MG63 (cell line): ENCODE measurements at regions not wholly inside any gene's neighbourhood (a gene's known extent, or its start where the extent isn't known, plus 50 kb on each side); places are given as distances from the start of the nearest gene placed in this dataset.
"Not testable (repeated sequence)": the region's sequence is repeated elsewhere in the genome, so short reads cannot be mapped to it uniquely, and the experiment has no call there.

Source experiments
- DNase-seq: peaks from one replicate; pipeline ENCODE4 v3.0.0-alpha.2; 2020
- H3K27me3 ChIP-seq: fragments of 250-450 bp; sonication (Bioruptor Pico); 2 replicates; pipeline ENCODE4 v1.5.1; 2020; ENCODE audit warnings: mild to moderate bottlenecking, moderate library complexity
- H3K36me3 ChIP-seq: fragments of 250-450 bp; sonication (Bioruptor Pico); 2 replicates; pipeline ENCODE4 v1.5.1; 2020; ENCODE audit warnings: mild to moderate bottlenecking, moderate library complexity
- H3K4me3 ChIP-seq: fragments of 250-450 bp; sonication (Bioruptor Pico); 2 replicates; pipeline ENCODE4 v1.5.1; 2020; ENCODE audit warnings: mild to moderate bottlenecking, moderate library complexity
- H3K9me3 ChIP-seq: fragments of 250-450 bp; sonication (Bioruptor Pico); 2 replicates; pipeline ENCODE4 v1.5.1; 2020; ENCODE audit warnings: mild to moderate bottlenecking, moderate library complexity

DNA sequence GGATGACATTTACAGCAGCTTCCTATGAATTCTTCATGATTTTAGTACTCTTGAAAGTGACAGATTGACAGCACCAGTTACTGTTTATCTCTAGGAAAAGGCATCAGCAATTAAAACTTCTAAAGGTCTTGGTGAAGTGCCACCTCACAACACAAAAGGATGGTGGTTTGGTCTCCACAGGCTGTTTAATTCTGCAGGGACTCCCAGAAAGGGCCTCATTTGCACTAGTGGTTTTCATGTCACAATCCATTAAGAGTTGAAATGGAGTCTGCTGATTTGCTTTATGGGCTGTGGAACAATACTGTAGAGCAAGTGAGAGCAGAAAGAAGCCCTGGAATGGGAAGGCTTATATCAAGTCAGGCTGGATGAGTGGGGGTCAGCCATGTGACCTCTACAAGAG is 225.3 kb upstream of the KCNMB2 start:
- Histone ChIP-seq H3K4me3 (no peak overlapping the region), H3K36me3 (no peaks in the 10 kb centered on the region), H3K9me3 (no peaks in the 10 kb centered on the region), H3K27me3 (no peaks in the 10 kb centered on the region)
- DNase-seq, result no peak

GRCh38 chr3:178313716-178314115 is 222.5 kb upstream of the KCNMB2 start:
- no peaks in the 10 kb centered on the region for H3K27me3 ChIP-seq
- no peaks in the 10 kb centered on the region for H3K36me3 ChIP-seq
- no peak for DNase-seq
- no peak overlapping the region for H3K4me3 ChIP-seq
- H3K9me3 ChIP-seq, result no peaks in the 10 kb centered on the region

GRCh38 chr3:178318340-178318739 is 217.9 kb upstream of the KCNMB2 start:
- H3K27me3 ChIP-seq, result no peaks in the 10 kb centered on the region
- H3K9me3 ChIP-seq, result no peaks in the 10 kb centered on the region
- H3K36me3 ChIP-seq, result no peaks in the 10 kb centered on the region
- no peak for DNase-seq
- H3K4me3 ChIP-seq, result no peak overlapping the region

DNA sequence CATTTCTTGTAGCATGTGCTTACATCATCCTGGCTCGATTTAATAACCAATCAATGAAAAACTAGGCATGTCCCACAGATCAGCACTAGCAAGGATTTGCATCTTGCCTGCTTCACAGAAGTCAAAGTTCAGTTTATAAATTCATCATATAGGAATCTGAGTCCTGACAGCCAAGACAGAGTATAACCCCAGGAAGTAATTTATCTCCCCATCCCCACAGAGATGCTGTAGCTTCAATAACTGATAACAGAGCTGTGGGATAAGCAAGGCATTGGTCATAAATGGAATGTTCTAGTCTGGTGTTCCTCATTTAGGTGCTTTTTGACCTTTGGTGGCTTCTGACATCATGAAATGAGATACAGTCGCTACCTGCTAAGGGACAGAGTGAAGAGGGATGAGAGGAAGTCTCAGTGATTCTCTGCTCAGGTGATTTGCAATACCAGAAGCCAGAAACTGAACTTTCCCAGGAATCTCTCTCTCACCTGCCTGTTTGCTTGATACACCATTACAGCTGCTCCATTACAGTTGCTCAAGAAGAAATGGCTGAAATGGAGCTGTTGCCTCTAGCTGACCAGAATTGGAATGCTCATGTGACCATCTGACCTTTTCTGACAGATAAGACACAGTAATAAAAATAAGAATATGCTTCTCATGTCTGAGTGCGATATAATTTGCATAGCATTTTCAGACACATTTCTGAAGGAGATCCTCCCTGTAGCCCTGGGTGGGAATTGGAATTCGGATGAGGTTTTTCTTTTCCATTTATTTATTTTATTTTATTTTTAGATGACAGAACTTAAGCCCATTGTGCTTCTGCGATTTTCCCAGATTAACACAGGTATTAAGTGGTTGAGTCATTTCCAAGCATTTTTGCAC is 217.1 kb upstream of the KCNMB2 start:
- H3K36me3 ChIP-seq, result no peaks in the 10 kb centered on the region
- no peak overlapping the region for H3K4me3 ChIP-seq
- no peaks in the 10 kb centered on the region for H3K27me3 ChIP-seq
- H3K9me3 ChIP-seq, result no peaks in the 10 kb centered on the region
- no peak for DNase-seq

- Histone ChIP-seq H3K9me3 (no peaks in the 10 kb centered on the region), H3K27me3 (no peaks in the 10 kb centered on the region), H3K4me3 (no peak overlapping the region), H3K36me3 (no peaks in the 10 kb centered on the region)
- peak; percentile 1 for DNase-seq
Observed at GRCh38 chr3:178320456-178321351, 215.5 kb upstream of the KCNMB2 start.

DNA sequence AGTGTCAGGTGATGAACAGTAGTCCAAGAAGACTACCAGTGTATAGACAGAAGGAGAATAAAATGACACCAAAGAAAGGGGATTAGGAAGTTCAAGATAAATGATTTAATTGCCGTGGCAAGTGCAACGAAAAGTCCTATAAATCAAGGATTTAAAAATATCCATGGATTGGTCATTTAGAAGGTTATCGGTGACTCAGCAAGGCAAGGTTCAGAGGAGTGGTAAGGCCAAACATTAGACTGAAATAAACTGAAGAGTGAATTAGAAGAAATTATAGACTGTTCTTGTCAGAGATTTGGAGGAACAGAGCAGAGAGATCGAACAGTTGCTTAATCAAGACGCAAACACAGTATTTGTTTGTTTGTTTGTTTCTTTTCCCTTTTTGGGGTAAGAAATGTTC is 211.9 kb upstream of the KCNMB2 start:
- H3K27me3 ChIP-seq, result no peaks in the 10 kb centered on the region
- no peak overlapping the region for H3K4me3 ChIP-seq
- H3K36me3 ChIP-seq, result no peaks in the 10 kb centered on the region
- no peak for DNase-seq
- H3K9me3 ChIP-seq, result no peaks in the 10 kb centered on the region

- no peaks in the 10 kb centered on the region for H3K36me3 ChIP-seq
- no peak for DNase-seq
- H3K27me3 ChIP-seq, result no peaks in the 10 kb centered on the region
- H3K4me3 ChIP-seq, result no peak overlapping the region
- H3K9me3 ChIP-seq, result no peaks in the 10 kb centered on the region
Observed at GRCh38 chr3:178325330-178325729, 210.9 kb upstream of the KCNMB2 start.

DNA sequence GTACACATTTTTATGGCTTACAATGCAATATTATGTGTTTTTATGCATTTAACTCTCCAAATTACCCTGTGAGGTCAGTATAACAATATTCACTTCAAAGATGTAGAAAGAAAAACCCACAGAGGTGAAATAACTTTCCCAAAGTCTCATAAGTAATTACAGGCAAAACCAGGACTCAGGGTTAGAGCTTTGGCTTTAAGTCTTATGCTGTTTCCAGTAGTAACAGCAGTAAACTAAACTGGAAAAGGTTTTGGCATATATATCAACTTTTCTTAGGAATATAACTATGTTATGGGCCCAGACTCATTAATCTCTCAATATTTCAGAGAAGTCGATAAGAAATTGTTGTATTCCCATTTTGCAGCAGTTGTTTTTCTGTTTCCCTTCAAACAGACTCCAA is 206.3 kb upstream of the KCNMB2 start:
- H3K4me3 ChIP-seq, result no peak overlapping the region
- H3K36me3 ChIP-seq, result no peaks in the 10 kb centered on the region
- no peaks in the 10 kb centered on the region for H3K27me3 ChIP-seq
- H3K9me3 ChIP-seq, result no peaks in the 10 kb centered on the region
- no peak for DNase-seq

DNA sequence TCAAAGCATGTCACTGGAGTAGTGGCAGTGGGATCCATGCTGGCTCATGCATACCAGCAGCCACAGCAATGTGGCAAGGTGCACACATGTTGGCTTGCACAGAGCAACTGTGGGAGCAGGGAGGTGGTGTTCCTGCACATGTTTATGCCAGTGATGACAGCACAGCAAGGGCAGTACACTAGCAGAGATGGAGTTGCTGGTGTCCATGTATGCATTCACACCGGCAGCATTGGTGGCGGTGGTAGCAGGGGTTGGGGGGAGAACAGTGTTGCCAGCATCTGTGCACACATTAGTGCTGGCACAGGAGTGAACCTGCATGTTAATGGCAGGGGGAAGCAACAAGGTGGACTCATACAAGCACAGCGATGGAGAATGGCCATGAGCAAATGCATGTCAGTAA is 202.0 kb upstream of the KCNMB2 start:
- DNase-seq, result no peak
- Histone ChIP-seq H3K4me3 (no peak overlapping the region), H3K36me3 (no peaks in the 10 kb centered on the region), H3K27me3 (no peaks in the 10 kb centered on the region), H3K9me3 (no peaks in the 10 kb centered on the region)

DNA sequence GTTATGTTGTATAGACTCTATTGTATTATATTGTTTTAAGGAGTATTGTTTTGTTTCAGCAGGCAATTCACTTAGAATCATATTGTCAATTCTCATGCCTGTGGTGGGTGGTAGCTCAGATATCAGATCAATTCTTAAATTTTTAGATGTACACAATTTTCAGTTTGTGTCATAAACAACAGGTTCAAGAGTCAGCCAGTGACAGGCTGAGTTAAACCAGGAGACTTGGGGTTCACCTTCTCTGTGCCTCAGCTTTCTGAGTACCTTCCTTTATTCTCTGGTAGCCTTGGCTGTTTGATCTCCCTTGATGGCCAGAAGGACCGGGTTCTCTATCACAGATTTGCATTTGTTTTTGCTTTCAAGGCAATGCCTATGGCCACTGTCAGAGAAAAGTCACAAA is 199.9 kb upstream of the KCNMB2 start:
- Histone ChIP-seq H3K27me3 (no peaks in the 10 kb centered on the region), H3K4me3 (no peak overlapping the region), H3K36me3 (no peaks in the 10 kb centered on the region), H3K9me3 (no peaks in the 10 kb centered on the region)
- no peak for DNase-seq

GRCh38 chr3:178340506-178340905 is 195.7 kb upstream of the KCNMB2 start:
- Histone ChIP-seq H3K27me3 (no peaks in the 10 kb centered on the region), H3K9me3 (no peaks in the 10 kb centered on the region)

DNA sequence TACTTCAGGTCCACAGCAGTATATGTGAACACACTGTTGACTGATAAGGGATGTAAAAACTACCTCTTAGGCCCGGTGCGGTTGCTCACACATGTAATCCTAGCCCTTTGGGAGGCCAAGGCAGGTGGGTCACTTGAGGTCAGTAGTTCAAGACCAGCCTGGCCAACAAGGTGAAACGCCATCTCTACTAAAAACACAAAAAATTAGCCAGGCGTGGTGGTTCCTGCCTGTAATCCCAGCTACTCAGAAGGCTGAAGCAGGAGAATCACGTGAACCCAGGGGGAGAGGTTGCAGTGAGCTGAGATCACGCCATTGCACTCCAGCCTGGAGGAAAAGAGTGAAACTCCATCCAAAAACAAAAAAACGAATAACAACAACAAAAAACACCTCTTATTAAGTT is 194.6 kb upstream of the KCNMB2 start:
- no peak for DNase-seq
- H3K36me3 ChIP-seq, result no peaks in the 10 kb centered on the region
- no peak overlapping the region for H3K4me3 ChIP-seq
- H3K27me3 ChIP-seq, result no peaks in the 10 kb centered on the region
- H3K9me3 ChIP-seq, result no peaks in the 10 kb centered on the region

More at GRCh38 chr3:178340506-178340905, 195.7 kb upstream of the KCNMB2 start:
- Histone ChIP-seq H3K4me3 (no peak overlapping the region), H3K36me3 (no peaks in the 10 kb centered on the region)
- DNase-seq, result no peak

DNA sequence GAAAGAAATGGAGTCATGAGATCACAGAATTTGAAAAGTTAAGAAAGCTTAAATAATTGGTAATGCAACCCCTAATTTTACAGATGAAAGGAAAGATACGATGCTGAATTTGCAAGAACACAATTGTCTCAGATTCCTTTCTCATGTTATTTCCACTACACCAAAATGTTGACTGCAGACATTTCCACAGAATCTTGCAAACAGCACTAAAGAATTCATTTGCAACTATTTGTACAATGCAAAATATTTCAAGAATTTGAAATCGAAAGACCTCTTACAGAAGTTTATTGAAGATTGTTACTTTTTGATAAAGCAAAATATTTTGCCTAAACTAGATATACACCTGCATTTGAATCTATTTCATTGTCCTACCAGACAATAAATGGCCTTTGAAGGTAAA is 194.1 kb upstream of the KCNMB2 start:
- Histone ChIP-seq H3K36me3 (no peaks in the 10 kb centered on the region), H3K27me3 (no peaks in the 10 kb centered on the region), H3K4me3 (no peak overlapping the region), H3K9me3 (no peaks in the 10 kb centered on the region)
- no peak for DNase-seq

DNA sequence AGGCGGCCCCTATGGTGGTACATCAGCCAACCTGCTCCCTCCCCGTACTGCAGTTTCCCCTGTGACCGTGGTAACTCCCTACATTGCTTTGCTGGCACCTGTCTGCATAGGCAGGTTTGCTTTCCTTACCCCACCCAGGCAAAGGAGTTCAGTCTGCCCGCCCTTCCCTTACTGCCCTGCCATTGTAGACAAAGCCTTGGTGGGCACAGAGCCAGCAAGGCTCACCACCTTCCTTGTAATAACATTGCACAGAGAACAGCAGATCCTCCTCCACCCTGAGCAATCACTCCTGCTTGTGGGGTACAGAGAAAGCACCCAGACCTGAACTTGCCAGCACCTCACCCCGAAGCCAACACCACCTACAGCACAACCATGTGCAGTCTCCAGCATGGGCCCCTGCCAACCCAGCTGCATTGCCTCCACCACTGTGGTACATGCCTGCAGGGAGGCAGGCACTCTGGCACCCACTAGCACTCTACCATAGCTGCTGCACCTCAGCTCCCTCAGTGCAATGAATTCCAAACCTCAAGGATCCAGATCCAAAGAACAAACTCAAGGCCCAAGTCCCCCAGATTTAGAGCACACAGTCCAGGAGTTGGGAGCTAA is 192.7 kb upstream of the KCNMB2 start:
- no peak overlapping the region for H3K4me3 ChIP-seq
- DNase-seq, result no peak
- no peaks in the 10 kb centered on the region for H3K27me3 ChIP-seq
- no peaks in the 10 kb centered on the region for H3K9me3 ChIP-seq
- no peaks in the 10 kb centered on the region for H3K36me3 ChIP-seq

DNA sequence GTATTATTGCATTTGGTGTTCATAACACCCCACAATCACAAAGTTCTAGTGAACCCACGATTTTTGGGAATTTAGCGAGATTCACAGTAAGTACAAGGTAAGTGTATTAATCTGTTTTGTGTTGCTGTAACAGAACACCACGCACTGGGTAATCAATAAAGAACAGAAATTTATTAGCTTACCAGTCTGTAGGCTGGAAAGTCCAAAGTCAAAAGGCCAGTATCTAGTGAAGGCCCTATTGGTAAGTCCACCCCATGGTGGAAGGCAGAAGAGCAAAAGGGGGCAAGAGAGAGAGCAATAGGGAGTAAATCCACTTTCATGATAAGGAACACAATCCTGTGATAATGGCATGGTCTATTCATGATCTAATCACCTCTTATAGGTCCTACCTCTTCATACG is 190.3 kb upstream of the KCNMB2 start:
- Histone ChIP-seq H3K36me3 (no peaks in the 10 kb centered on the region), H3K9me3 (peaks cover 3% of the 10 kb centered on the region; the same call in 1 of the 2 replicates), H3K27me3 (no peaks in the 10 kb centered on the region), H3K4me3 (no peak overlapping the region)
- no peak for DNase-seq

DNA sequence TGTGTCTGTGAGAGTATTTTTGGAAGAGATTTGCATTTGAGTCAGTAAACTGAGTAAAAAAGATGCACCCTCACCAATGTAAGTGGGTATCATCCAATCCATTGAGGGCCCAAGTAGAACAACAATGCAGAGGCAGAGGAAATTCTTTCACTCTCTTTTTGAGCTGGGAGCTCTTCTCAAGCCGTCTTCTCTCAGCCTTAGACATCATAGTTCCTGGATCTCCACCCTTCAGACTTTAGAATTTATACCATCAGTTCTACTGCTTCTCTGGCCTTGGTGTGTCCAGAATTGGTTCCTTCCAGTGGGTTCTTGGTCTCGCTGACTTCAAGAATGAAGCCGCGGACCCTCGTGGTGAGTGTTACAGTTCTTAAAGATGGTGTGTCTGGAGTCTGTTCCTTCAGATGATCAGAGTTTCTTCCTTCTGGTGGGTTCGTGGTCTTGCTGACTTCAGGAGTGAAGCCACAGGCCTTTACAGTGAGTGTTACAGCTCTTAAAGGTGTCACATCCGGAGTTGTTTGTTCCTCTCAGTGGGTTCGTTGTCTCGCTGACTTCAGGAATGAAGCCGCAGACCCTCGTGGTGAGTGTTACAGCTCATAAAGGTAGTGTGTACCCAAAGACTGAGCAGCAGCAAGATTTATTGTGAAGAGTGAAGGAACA is 187.5 kb upstream of the KCNMB2 start:
- not testable (repeated sequence) for H3K36me3 ChIP-seq, H3K4me3 ChIP-seq, H3K27me3 ChIP-seq, DNase-seq, H3K9me3 ChIP-seq

DNA sequence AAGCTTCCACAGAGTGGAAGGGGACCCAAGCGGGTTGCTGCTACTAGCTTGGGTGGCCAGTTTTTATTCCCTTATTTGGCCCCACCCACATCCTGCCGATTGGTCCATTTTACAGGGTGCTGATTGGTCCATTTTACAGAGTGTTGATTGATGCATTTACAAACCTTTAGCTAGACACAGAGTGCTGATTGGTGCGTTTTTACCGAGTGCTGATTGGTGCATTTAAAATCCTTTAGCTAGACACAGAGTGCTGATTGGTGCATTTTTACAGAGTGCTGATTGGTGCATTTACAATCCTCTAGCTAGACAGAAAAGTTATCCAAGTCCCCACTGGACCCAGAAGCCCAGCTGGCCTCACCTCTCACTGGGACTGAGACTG is 187.0 kb upstream of the KCNMB2 start:
- H3K27me3 ChIP-seq, H3K9me3 ChIP-seq, H3K4me3 ChIP-seq, DNase-seq, H3K36me3 ChIP-seq: not testable (repeated sequence)
